SK-N-SH treated with all-trans-retinoic acid at 6 μM for 48 hours (cell line): ENCODE measurements at regions not wholly inside any gene's neighbourhood (a gene's known extent, or its start where the extent isn't known, plus 50 kb on each side); places are given as distances from the start of the nearest gene placed in this dataset.

ENCODE experiments used
- ARNTL ChIP-seq: fragments of 450-650 bp; formaldehyde crosslinking; IDR thresholded peaks from 2 replicates; pipeline ENCODE4 v1.5.0; 2020; ENCODE audit warnings: low read depth, mild to moderate bottlenecking, moderate library complexity, borderline replicate concordance
- OSR1 ChIP-seq: fragments of 250-450 bp; sonication (Bioruptor Pico); IDR thresholded peaks from 2 replicates; pipeline ENCODE4 v1.8.0; 2022; ENCODE audit warnings: moderate library complexity, mild to moderate bottlenecking, inconsistent platforms
- RARB ChIP-seq: fragments of 250-450 bp; sonication (Bioruptor Pico); IDR thresholded peaks from 2 replicates; pipeline ENCODE4 v1.8.0; 2021; ENCODE audit warnings: mild to moderate bottlenecking, moderate library complexity
- SNAI2 ChIP-seq: fragments of 250-450 bp; sonication (Bioruptor Pico); IDR thresholded peaks from 2 replicates; pipeline ENCODE4 v1.5.0; 2020; ENCODE audit warnings: mild to moderate bottlenecking, moderate library complexity
- ZNF565 ChIP-seq: fragments of 450-650 bp; formaldehyde crosslinking; conservative IDR thresholded peaks from 2 replicates; pipeline ENCODE4 v1.5.0; 2020; ENCODE audit warnings: low read depth, mild to moderate bottlenecking, moderate library complexity
- ZNF8 ChIP-seq: fragments of 450-650 bp; formaldehyde crosslinking; IDR thresholded peaks from 2 replicates; pipeline ENCODE4 v1.5.0; 2020; ENCODE audit warnings: mild to moderate bottlenecking, moderate library complexity
- TF ChIP-seq, protein P1 (sequence below): fragments of 250-450 bp; sonication (Bioruptor Pico); IDR thresholded peaks from 2 replicates; pipeline ENCODE4 v1.8.0; 2021; ENCODE audit warnings: low read depth, mild to moderate bottlenecking, moderate library complexity, borderline replicate concordance
- TF ChIP-seq, protein P2 (sequence below): fragments of 250-450 bp; sonication (Bioruptor Pico); IDR thresholded peaks from 2 replicates; pipeline ENCODE4 v1.8.0; 2020; ENCODE audit warnings: mild to moderate bottlenecking, moderate library complexity, borderline replicate concordance
- TF ChIP-seq, protein P3 (sequence below): fragments of 250-450 bp; sonication (Bioruptor Pico); IDR thresholded peaks from 2 replicates; pipeline ENCODE4 v1.5.1; 2020; ENCODE audit warnings: low read depth, mild to moderate bottlenecking, moderate library complexity
- TF ChIP-seq, protein P4 (sequence below): fragments of 250-450 bp; sonication (Bioruptor Pico); IDR thresholded peaks from 2 replicates; pipeline ENCODE4 v1.5.1; 2021; ENCODE audit warnings: mild to moderate bottlenecking, moderate library complexity

DNA sequence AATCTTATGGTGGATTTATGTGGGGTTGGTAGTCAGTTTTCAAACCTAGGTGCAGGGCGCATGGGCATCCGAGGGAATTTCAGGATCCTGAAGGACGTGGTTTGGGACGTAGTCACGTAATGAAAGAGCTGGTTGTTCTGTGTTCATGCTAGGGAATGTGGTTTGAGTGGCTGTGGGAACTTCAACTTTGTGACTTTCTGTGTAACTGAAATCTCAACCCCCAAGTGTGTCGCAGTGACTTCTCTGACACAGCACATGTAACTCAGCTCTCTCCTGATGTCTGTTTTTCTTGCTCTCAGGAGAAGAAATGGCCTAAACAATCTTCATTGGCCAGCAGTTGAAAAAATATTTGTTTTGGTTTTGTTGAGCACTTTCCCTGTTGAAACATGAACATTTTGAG lies 199.0 kb downstream of the PTEN start:
- no peak for TF ChIP-seq ARNTL (CRISPR knock-in tag)
- TF ChIP-seq, protein P1, sequence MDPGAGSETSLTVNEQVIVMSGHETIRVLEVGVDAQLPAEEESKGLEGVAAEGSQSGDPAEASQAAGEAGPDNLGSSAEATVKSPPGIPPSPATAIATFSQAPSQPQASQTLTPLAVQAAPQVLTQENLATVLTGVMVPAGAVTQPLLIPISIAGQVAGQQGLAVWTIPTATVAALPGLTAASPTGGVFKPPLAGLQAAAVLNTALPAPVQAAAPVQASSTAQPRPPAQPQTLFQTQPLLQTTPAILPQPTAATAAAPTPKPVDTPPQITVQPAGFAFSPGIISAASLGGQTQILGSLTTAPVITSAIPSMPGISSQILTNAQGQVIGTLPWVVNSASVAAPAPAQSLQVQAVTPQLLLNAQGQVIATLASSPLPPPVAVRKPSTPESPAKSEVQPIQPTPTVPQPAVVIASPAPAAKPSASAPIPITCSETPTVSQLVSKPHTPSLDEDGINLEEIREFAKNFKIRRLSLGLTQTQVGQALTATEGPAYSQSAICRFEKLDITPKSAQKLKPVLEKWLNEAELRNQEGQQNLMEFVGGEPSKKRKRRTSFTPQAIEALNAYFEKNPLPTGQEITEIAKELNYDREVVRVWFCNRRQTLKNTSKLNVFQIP (CRISPR knock-in tag) = no peak
- no peak for TF ChIP-seq RARB (CRISPR knock-in tag)
- TF ChIP-seq ZNF8 (CRISPR knock-in tag) = no peak
- no peak for TF ChIP-seq SNAI2 (CRISPR knock-in tag)
- TF ChIP-seq, protein P2, sequence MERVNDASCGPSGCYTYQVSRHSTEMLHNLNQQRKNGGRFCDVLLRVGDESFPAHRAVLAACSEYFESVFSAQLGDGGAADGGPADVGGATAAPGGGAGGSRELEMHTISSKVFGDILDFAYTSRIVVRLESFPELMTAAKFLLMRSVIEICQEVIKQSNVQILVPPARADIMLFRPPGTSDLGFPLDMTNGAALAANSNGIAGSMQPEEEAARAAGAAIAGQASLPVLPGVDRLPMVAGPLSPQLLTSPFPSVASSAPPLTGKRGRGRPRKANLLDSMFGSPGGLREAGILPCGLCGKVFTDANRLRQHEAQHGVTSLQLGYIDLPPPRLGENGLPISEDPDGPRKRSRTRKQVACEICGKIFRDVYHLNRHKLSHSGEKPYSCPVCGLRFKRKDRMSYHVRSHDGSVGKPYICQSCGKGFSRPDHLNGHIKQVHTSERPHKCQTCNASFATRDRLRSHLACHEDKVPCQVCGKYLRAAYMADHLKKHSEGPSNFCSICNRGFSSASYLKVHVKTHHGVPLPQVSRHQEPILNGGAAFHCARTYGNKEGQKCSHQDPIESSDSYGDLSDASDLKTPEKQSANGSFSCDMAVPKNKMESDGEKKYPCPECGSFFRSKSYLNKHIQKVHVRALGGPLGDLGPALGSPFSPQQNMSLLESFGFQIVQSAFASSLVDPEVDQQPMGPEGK (CRISPR knock-in tag) = no peak
- TF ChIP-seq, protein P3, sequence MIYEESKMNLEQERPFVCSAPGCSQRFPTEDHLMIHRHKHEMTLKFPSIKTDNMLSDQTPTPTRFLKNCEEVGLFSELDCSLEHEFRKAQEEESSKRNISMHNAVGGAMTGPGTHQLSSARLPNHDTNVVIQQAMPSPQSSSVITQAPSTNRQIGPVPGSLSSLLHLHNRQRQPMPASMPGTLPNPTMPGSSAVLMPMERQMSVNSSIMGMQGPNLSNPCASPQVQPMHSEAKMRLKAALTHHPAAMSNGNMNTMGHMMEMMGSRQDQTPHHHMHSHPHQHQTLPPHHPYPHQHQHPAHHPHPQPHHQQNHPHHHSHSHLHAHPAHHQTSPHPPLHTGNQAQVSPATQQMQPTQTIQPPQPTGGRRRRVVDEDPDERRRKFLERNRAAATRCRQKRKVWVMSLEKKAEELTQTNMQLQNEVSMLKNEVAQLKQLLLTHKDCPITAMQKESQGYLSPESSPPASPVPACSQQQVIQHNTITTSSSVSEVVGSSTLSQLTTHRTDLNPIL (CRISPR knock-in tag) = no peak
- TF ChIP-seq ZNF565 (CRISPR knock-in tag) = no peak
- no peak for TF ChIP-seq OSR1
- TF ChIP-seq, protein P4, sequence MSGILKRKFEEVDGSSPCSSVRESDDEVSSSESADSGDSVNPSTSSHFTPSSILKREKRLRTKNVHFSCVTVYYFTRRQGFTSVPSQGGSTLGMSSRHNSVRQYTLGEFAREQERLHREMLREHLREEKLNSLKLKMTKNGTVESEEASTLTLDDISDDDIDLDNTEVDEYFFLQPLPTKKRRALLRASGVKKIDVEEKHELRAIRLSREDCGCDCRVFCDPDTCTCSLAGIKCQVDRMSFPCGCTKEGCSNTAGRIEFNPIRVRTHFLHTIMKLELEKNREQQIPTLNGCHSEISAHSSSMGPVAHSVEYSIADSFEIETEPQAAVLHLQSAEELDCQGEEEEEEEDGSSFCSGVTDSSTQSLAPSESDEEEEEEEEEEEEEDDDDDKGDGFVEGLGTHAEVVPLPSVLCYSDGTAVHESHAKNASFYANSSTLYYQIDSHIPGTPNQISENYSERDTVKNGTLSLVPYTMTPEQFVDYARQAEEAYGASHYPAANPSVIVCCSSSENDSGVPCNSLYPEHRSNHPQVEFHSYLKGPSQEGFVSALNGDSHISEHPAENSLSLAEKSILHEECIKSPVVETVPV (CRISPR knock-in tag) = no peak
